GM12878 (cell line): ENCODE measurements at regions not wholly inside any gene's neighbourhood (a gene's known extent, or its start where the extent isn't known, plus 50 kb on each side); places are given as distances from the start of the nearest gene placed in this dataset.

Source experiments
- ATAC-seq: fragments of 200-7000 bp; cut with Tn5 transposase; 3 replicates; pipeline ENCODE4 v1.9.1; 2020; ENCODE audit warnings: mild to moderate bottlenecking, moderate library complexity
- BruUV-seq: library from RNA; stranded (reverse); fragments of 400-500 nt; replicated peaks from 2 replicates; lab custom pipeline; 2021; lab: Mats Ljungman, UMichigan
- CTCF ChIA-PET: fragments of 300-600 bp; sonication (Branson Sonifier 250); formaldehyde crosslinking; extraction: SDS; loops from one replicate; lab custom pipeline; 2021; ENCODE audit warnings: inconsistent platforms; lab: Yijun Ruan, JAX
- POLR2A ChIA-PET: fragments of 350-600 bp; formaldehyde crosslinking; extraction: SDS; loops from one replicate; lab custom pipeline; 2021; ENCODE audit warnings: inconsistent platforms; lab: Charles Lee
- RAD21 ChIA-PET: fragments of 300-600 bp; sonication (Branson Sonifier 250); formaldehyde crosslinking; loops from one replicate; lab custom pipeline; 2023; ENCODE audit warnings: antibody characterized with exemption; ENCODE audit not compliant: unreplicated experiment; lab: Charles Lee
- SMC1A ChIA-PET: fragments of 300-600 bp; sonication (Branson Sonifier 250); formaldehyde crosslinking; loops from one replicate; lab custom pipeline; 2023; ENCODE audit not compliant: unreplicated experiment, uncharacterized antibody; lab: Charles Lee
- DNase-seq: peaks from one replicate; pipeline ENCODE4 v3.0.0-alpha.2; 2011; ENCODE audit warnings: low read depth, low spot score
- FAIRE-seq: peaks from 3 replicates; lab custom pipeline; 2011; peaks lifted over from hg19 to GRCh38; lab: Jason Lieb, UNC
- H2AFZ ChIP-seq: 2 replicates; pipeline ENCODE4 v1.6.0; 2011; ENCODE audit warnings: low read depth, low read length, control low read depth; ENCODE audit not compliant: control insufficient read depth
- H3K27ac ChIP-seq: 2 replicates; pipeline ENCODE4 v1.5.1; 2011; ENCODE audit warnings: control low read depth; ENCODE audit not compliant: control insufficient read depth, insufficient read depth
- H3K27me3 ChIP-seq, 2 experiments: replicated peaks in 1 of 2; 2 replicates each; pipeline versions ENCODE4 v1.6.0 to v1.6.1; 2011; ENCODE audit warnings: low read length in 1 of 2; ENCODE audit not compliant: control insufficient read depth in 2 of 2, insufficient read depth in 2 of 2
- H3K36me3 ChIP-seq, 2 experiments: 2 replicates each; pipeline ENCODE4 v1.5.1; 2011; ENCODE audit warnings: low read length in 1 of 2; ENCODE audit not compliant: control insufficient read depth in 2 of 2, insufficient read depth in 2 of 2
- H3K4me1 ChIP-seq: 2 replicates; pipeline ENCODE4 v1.6.1; 2011; ENCODE audit warnings: mild to moderate bottlenecking, low read length, moderate library complexity, mixed read lengths; ENCODE audit not compliant: control insufficient read depth, insufficient read depth
- H3K4me2 ChIP-seq: 2 replicates; pipeline ENCODE4 v1.6.0; 2011; ENCODE audit warnings: control low read depth; ENCODE audit not compliant: control insufficient read depth, insufficient read depth
- H3K4me3 ChIP-seq: fragments of 200-600 bp; sonication (generic); 2 replicates; pipeline ENCODE4 v1.5.1; 2016
- H3K79me2 ChIP-seq: 2 replicates; pipeline ENCODE4 v1.6.0; 2011; ENCODE audit warnings: low read length; ENCODE audit not compliant: control insufficient read depth, insufficient read depth
- H3K9ac ChIP-seq: 2 replicates; pipeline ENCODE4 v1.8.0; 2011; ENCODE audit warnings: low read length, control low read depth, mixed read lengths; ENCODE audit not compliant: control insufficient read depth, insufficient read depth
- H3K9me3 ChIP-seq: replicated peaks from 3 replicates; pipeline ENCODE4 v1.5.1; 2011; ENCODE audit warnings: mild to moderate bottlenecking, low read length; ENCODE audit not compliant: control insufficient read depth, insufficient read depth
- H4K20me1 ChIP-seq: 2 replicates; pipeline ENCODE4 v1.6.0; 2011; ENCODE audit not compliant: control insufficient read depth, insufficient read depth
- BCL11A ChIP-seq: IDR thresholded peaks from 2 replicates; pipeline ENCODE4 v1.6.1; 2011; ENCODE audit warnings: low read depth, low read length
- BRCA1 ChIP-seq: IDR thresholded peaks from 2 replicates; pipeline ENCODE4 v1.6.1; 2011; ENCODE audit warnings: low read depth, low read length, improper control_type of control experiment
- CBX3 ChIP-seq: fragments of 200-600 bp; sonication (generic); IDR thresholded peaks from 2 replicates; pipeline ENCODE4 v1.6.1; 2016; ENCODE audit warnings: low read depth, borderline replicate concordance
- CHD4 ChIP-seq: fragments of 200-600 bp; sonication (generic); IDR thresholded peaks from 2 replicates; pipeline ENCODE4 v1.6.1; 2016; ENCODE audit warnings: mild to moderate bottlenecking
- EED ChIP-seq: sonication (generic); IDR thresholded peaks from 2 replicates; pipeline ENCODE4 v1.6.1; 2016; ENCODE audit warnings: antibody characterized with exemption, low read depth
- ETV6 ChIP-seq, 2 experiments: fragments of 450-650 bp in 1 of 2; IDR thresholded peaks in 1 of 2; conservative IDR thresholded peaks in 1 of 2; 2 replicates each; pipeline ENCODE4 v1.6.1; 2014; ENCODE audit warnings: antibody characterized with exemption in 1 of 2, borderline replicate concordance in 1 of 2, low read depth in 1 of 2, mild to moderate bottlenecking in 1 of 2, moderate library complexity in 1 of 2
- IRF4 ChIP-seq: IDR thresholded peaks from 2 replicates; pipeline ENCODE4 v1.6.1; 2011; ENCODE audit warnings: low read depth, low read length
- MEF2A ChIP-seq: IDR thresholded peaks from 2 replicates; pipeline ENCODE4 v1.6.1; 2011; ENCODE audit warnings: low read depth, mild to moderate bottlenecking, low read length, moderate library complexity; ENCODE audit not compliant: insufficient read depth
- NRF1 ChIP-seq: conservative IDR thresholded peaks from 2 replicates; pipeline ENCODE4 v1.6.1; 2011; ENCODE audit warnings: mild to moderate bottlenecking, low read depth, low read length, improper control_type of control experiment
- RAD21 ChIP-seq: IDR thresholded peaks from 2 replicates; pipeline ENCODE4 v1.6.1; 2011; ENCODE audit warnings: mild to moderate bottlenecking, low read depth, low read length, moderate library complexity; ENCODE audit not compliant: insufficient read depth
- RCOR1 ChIP-seq: conservative IDR thresholded peaks from 2 replicates; pipeline ENCODE4 v1.6.1; 2012; ENCODE audit warnings: low read depth, low read length, improper control_type of control experiment
- SMARCA5 ChIP-seq: fragments of 450-650 bp; IDR thresholded peaks from 2 replicates; pipeline ENCODE4 v1.6.1; 2017; ENCODE audit warnings: mild to moderate bottlenecking
- SUZ12 ChIP-seq: fragments of 200-600 bp; sonication (generic); IDR thresholded peaks from one replicate; pipeline ENCODE4 v1.6.1; 2018; ENCODE audit warnings: antibody characterized with exemption, mild to moderate bottlenecking; ENCODE audit not compliant: unreplicated experiment
- YY1 ChIP-seq: IDR thresholded peaks from 2 replicates; pipeline ENCODE4 v1.6.1; 2011; ENCODE audit warnings: low read depth, mild to moderate bottlenecking, low read length
- ZNF217 ChIP-seq: fragments of 450-650 bp; IDR thresholded peaks from 2 replicates; pipeline ENCODE4 v1.6.1; 2017; ENCODE audit warnings: antibody characterized with exemption, mild to moderate bottlenecking
- in situ Hi-C: fragments of 300-500 bp; cut with MboI; formaldehyde crosslinking; loops from 9 replicates; pipeline ENCODE4 v1.14.3; 2018; ENCODE audit warnings: mixed read lengths
- intact Hi-C: fragments of 100-400 bp; cut with micrococcal nuclease; formaldehyde crosslinking; loops from one replicate; pipeline ENCODE4 v1.14.2; 2022; ENCODE audit not compliant: unreplicated experiment
- TF ChIP-seq, protein P1 (sequence below): IDR thresholded peaks from 2 replicates; pipeline ENCODE4 v1.6.1; 2012; ENCODE audit warnings: low read length, inconsistent platforms
- TF ChIP-seq, protein P2 (sequence below): fragments of 450-650 bp; IDR thresholded peaks from 2 replicates; pipeline ENCODE4 v1.6.1; 2017; ENCODE audit warnings: mild to moderate bottlenecking, low read depth, inconsistent platforms; ENCODE audit not compliant: poor library complexity, severe bottlenecking
- TF ChIP-seq, protein P3 (sequence below): fragments of 450-650 bp; IDR thresholded peaks from 2 replicates; pipeline ENCODE4 v1.6.1; 2016; ENCODE audit warnings: mild to moderate bottlenecking
- TF ChIP-seq, protein P4 (sequence below): fragments of 450-650 bp; IDR thresholded peaks from 2 replicates; pipeline ENCODE4 v1.6.1; 2014; ENCODE audit warnings: mild to moderate bottlenecking

DNA sequence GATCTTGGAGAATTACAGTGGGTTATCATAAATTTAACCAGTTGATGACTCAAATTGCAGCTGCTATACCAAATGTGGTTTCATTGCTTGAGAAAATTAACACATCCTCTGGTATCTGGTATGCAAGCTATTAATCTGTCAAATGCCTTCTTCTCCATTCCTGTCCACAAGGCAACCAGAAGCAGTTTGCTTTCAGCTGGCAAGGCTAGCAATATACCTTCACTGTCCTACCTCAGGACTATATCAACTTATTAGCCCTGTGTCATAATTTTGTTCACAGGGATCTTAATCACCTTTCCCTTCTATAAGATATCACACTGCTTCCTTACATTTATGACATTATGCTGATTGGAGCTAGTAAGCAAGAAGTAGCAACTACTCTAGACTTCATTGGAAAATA, 110.0 kb upstream of the GPC3 start:
- no peaks in the 10 kb centered on the region for H3K27me3 ChIP-seq
- CTCF ChIA-PET, result no interaction called here
- POLR2A ChIA-PET, result no interaction called here
- ATAC-seq (no peak), DNase-seq (no peak), FAIRE-seq (no peak)
- no peaks in the 10 kb centered on the region for H3K9me3 ChIP-seq
- H3K4me2 ChIP-seq, result no peak overlapping the region
- SMC1A ChIA-PET, result no interaction called here
- no peak overlapping the region for H2AFZ ChIP-seq
- no peaks in the 10 kb centered on the region for H4K20me1 ChIP-seq
- H3K4me1 ChIP-seq, result no peaks in the 10 kb centered on the region
- TF ChIP-seq SMARCA5 (no peak), BRCA1 (no peak), RCOR1 (no peak), RAD21 (no peak), ZNF217 (no peak), ETV6 (conservative IDR thresholded peaks at IDR 0.05 in 1 of 2, IDR thresholded peaks at IDR 0.05 in 1 of 2; ENCODE audit: borderline replicate concordance in 1 of 2, low read depth in 1 of 2) (no peak), NRF1 (no peak), EED (no peak), MEF2A (no peak), IRF4 (no peak), CBX3 (no peak), CHD4 (no peak), YY1 (no peak), BCL11A (no peak), SUZ12 (no peak)
- TF ChIP-seq, protein P1, sequence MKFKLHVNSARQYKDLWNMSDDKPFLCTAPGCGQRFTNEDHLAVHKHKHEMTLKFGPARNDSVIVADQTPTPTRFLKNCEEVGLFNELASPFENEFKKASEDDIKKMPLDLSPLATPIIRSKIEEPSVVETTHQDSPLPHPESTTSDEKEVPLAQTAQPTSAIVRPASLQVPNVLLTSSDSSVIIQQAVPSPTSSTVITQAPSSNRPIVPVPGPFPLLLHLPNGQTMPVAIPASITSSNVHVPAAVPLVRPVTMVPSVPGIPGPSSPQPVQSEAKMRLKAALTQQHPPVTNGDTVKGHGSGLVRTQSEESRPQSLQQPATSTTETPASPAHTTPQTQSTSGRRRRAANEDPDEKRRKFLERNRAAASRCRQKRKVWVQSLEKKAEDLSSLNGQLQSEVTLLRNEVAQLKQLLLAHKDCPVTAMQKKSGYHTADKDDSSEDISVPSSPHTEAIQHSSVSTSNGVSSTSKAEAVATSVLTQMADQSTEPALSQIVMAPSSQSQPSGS, result no peak
- TF ChIP-seq, protein P2, sequence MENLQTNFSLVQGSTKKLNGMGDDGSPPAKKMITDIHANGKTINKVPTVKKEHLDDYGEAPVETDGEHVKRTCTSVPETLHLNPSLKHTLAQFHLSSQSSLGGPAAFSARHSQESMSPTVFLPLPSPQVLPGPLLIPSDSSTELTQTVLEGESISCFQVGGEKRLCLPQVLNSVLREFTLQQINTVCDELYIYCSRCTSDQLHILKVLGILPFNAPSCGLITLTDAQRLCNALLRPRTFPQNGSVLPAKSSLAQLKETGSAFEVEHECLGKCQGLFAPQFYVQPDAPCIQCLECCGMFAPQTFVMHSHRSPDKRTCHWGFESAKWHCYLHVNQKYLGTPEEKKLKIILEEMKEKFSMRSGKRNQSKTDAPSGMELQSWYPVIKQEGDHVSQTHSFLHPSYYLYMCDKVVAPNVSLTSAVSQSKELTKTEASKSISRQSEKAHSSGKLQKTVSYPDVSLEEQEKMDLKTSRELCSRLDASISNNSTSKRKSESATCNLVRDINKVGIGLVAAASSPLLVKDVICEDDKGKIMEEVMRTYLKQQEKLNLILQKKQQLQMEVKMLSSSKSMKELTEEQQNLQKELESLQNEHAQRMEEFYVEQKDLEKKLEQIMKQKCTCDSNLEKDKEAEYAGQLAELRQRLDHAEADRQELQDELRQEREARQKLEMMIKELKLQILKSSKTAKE, result no peak
- TF ChIP-seq, protein P3, sequence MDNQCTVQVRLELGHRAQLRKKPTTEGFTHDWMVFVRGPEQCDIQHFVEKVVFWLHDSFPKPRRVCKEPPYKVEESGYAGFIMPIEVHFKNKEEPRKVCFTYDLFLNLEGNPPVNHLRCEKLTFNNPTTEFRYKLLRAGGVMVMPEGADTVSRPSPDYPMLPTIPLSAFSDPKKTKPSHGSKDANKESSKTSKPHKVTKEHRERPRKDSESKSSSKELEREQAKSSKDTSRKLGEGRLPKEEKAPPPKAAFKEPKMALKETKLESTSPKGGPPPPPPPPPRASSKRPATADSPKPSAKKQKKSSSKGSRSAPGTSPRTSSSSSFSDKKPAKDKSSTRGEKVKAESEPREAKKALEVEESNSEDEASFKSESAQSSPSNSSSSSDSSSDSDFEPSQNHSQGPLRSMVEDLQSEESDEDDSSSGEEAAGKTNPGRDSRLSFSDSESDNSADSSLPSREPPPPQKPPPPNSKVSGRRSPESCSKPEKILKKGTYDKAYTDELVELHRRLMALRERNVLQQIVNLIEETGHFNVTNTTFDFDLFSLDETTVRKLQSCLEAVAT, result no peak
- TF ChIP-seq, protein P4, sequence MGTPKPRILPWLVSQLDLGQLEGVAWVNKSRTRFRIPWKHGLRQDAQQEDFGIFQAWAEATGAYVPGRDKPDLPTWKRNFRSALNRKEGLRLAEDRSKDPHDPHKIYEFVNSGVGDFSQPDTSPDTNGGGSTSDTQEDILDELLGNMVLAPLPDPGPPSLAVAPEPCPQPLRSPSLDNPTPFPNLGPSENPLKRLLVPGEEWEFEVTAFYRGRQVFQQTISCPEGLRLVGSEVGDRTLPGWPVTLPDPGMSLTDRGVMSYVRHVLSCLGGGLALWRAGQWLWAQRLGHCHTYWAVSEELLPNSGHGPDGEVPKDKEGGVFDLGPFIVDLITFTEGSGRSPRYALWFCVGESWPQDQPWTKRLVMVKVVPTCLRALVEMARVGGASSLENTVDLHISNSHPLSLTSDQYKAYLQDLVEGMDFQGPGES, result no peak
- H3K27ac ChIP-seq, result no peak overlapping the region
- H3K4me3 ChIP-seq, result no peak overlapping the region
- intact Hi-C loops (no loop called here), in situ Hi-C loops (no loop called here)
- no TSS peak for BruUV-seq
- RAD21 ChIA-PET, result no interaction called here
- no peak overlapping the region for H3K9ac ChIP-seq
- no peaks in the 10 kb centered on the region for H3K79me2 ChIP-seq
- H3K36me3 ChIP-seq, result no peaks in the 10 kb centered on the region
